ENCODE measurements at regions not wholly inside any gene's neighbourhood (a gene's known extent, or its start where the extent isn't known, plus 50 kb on each side); places are given as distances from the start of the nearest gene placed in this dataset.

- Mint-ChIP-seq H3K9me3 (ENCODE audit: unreplicated experiment) (peaks cover under 1% of the 10 kb centered on the region), H3K4me1 (ENCODE audit: unreplicated experiment) (no peaks in the 10 kb centered on the region), H3K27me3 (ENCODE audit: unreplicated experiment) (no peaks in the 10 kb centered on the region), H3K36me3 (ENCODE audit: unreplicated experiment) (no peaks in the 10 kb centered on the region), H3K4me3 (ENCODE audit: unreplicated experiment) (no peak overlapping the region), H3K27ac (ENCODE audit: unreplicated experiment) (no peak overlapping the region)
- no peak for TF ChIP-seq CTCF (IDR thresholded peaks at IDR 0.05)
- no peak for DNase-seq (ENCODE audit: extremely low spot score, unreplicated experiment)
These were observed 1568.9 kb upstream of the IGFBP7 start for GRCh38 chr4:58679051-58679450.

GRCh38 chr4:58669783-58670182 lies 1559.6 kb upstream of the IGFBP7 start:
- DNase-seq (ENCODE audit: extremely low spot score, unreplicated experiment) = no peak
- no peak for TF ChIP-seq CTCF (IDR thresholded peaks at IDR 0.05)
- H3K9me3 Mint-ChIP-seq (ENCODE audit: unreplicated experiment) = peaks cover 13% of the 10 kb centered on the region
- no peaks in the 10 kb centered on the region for H3K4me1 Mint-ChIP-seq (ENCODE audit: unreplicated experiment)
- H3K36me3 Mint-ChIP-seq (ENCODE audit: unreplicated experiment) = no peaks in the 10 kb centered on the region
- H3K27ac Mint-ChIP-seq (ENCODE audit: unreplicated experiment) = no peak overlapping the region
- no peaks in the 10 kb centered on the region for H3K27me3 Mint-ChIP-seq (ENCODE audit: unreplicated experiment)
- H3K4me3 Mint-ChIP-seq (ENCODE audit: unreplicated experiment) = no peak overlapping the region

- no peak for TF ChIP-seq CTCF (IDR thresholded peaks at IDR 0.05)
- DNase-seq (ENCODE audit: extremely low spot score, unreplicated experiment) = no peak
- no peaks in the 10 kb centered on the region for H3K36me3 Mint-ChIP-seq (ENCODE audit: unreplicated experiment)
- H3K27me3 Mint-ChIP-seq (ENCODE audit: unreplicated experiment) = no peaks in the 10 kb centered on the region
- H3K9me3 Mint-ChIP-seq (ENCODE audit: unreplicated experiment) = peaks cover 3% of the 10 kb centered on the region
- no peaks in the 10 kb centered on the region for H3K4me1 Mint-ChIP-seq (ENCODE audit: unreplicated experiment)
- no peak overlapping the region for H3K4me3 Mint-ChIP-seq (ENCODE audit: unreplicated experiment)
- no peak overlapping the region for H3K27ac Mint-ChIP-seq (ENCODE audit: unreplicated experiment)
These were observed 1555.5 kb upstream of the IGFBP7 start for GRCh38 chr4:58665649-58666048.

- H3K4me3 Mint-ChIP-seq (ENCODE audit: unreplicated experiment) = no peak overlapping the region
- H3K27ac Mint-ChIP-seq (ENCODE audit: unreplicated experiment) = no peak overlapping the region
- H3K9me3 Mint-ChIP-seq (ENCODE audit: unreplicated experiment) = peaks cover 5% of the 10 kb centered on the region
- no peaks in the 10 kb centered on the region for H3K4me1 Mint-ChIP-seq (ENCODE audit: unreplicated experiment)
- H3K36me3 Mint-ChIP-seq (ENCODE audit: unreplicated experiment) = no peaks in the 10 kb centered on the region
- no peak for TF ChIP-seq CTCF (IDR thresholded peaks at IDR 0.05)
- no peaks in the 10 kb centered on the region for H3K27me3 Mint-ChIP-seq (ENCODE audit: unreplicated experiment)
- DNase-seq (ENCODE audit: extremely low spot score, unreplicated experiment) = no peak
These were observed 1548.5 kb upstream of the IGFBP7 start for GRCh38 chr4:58658701-58659100.

- DNase-seq (ENCODE audit: extremely low spot score, unreplicated experiment) = no peak
- Mint-ChIP-seq H3K4me3 (ENCODE audit: unreplicated experiment) (no peak overlapping the region), H3K27me3 (ENCODE audit: unreplicated experiment) (no peaks in the 10 kb centered on the region), H3K36me3 (ENCODE audit: unreplicated experiment) (no peaks in the 10 kb centered on the region), H3K27ac (ENCODE audit: unreplicated experiment) (no peak overlapping the region), H3K9me3 (ENCODE audit: unreplicated experiment) (peaks cover 5% of the 10 kb centered on the region), H3K4me1 (ENCODE audit: unreplicated experiment) (no peaks in the 10 kb centered on the region)
- no peak for TF ChIP-seq CTCF (IDR thresholded peaks at IDR 0.05)
These were observed 1543.1 kb upstream of the IGFBP7 start for GRCh38 chr4:58653251-58653650.

Measured in osteocyte (in vitro differentiated cells).